RWPE1 (cell line): ENCODE measurements at regions not wholly inside any gene's neighbourhood (a gene's known extent, or its start where the extent isn't known, plus 50 kb on each side); places are given as distances from the start of the nearest gene placed in this dataset.

Source experiments
- CTCF ChIA-PET: fragments of 350-600 bp; sonication (Branson Sonifier 250); formaldehyde crosslinking; extraction: SDS; loops from one replicate; lab custom pipeline; 2021; lab: Yijun Ruan, JAX
- POLR2A ChIA-PET: fragments of 400-600 bp; formaldehyde crosslinking; extraction: SDS; loops from one replicate; lab custom pipeline; 2020; ENCODE audit warnings: antibody characterized with exemption; ENCODE audit not compliant: low non-redundant PET; lab: Yijun Ruan, JAX
- DNase-seq: peaks from one replicate; pipeline ENCODE4 v3.0.0; 2012; ENCODE audit warnings: low spot score
- H3K27ac ChIP-seq: fragments of 450-650 bp; 2 replicates; pipeline ENCODE4 v1.5.1; 2017
- TF ChIP-seq, protein P1 (sequence below): fragments of 450-650 bp; conservative IDR thresholded peaks from 2 replicates; pipeline ENCODE4 v1.5.1; 2017; ENCODE audit warnings: low read depth, mild to moderate bottlenecking

DNA sequence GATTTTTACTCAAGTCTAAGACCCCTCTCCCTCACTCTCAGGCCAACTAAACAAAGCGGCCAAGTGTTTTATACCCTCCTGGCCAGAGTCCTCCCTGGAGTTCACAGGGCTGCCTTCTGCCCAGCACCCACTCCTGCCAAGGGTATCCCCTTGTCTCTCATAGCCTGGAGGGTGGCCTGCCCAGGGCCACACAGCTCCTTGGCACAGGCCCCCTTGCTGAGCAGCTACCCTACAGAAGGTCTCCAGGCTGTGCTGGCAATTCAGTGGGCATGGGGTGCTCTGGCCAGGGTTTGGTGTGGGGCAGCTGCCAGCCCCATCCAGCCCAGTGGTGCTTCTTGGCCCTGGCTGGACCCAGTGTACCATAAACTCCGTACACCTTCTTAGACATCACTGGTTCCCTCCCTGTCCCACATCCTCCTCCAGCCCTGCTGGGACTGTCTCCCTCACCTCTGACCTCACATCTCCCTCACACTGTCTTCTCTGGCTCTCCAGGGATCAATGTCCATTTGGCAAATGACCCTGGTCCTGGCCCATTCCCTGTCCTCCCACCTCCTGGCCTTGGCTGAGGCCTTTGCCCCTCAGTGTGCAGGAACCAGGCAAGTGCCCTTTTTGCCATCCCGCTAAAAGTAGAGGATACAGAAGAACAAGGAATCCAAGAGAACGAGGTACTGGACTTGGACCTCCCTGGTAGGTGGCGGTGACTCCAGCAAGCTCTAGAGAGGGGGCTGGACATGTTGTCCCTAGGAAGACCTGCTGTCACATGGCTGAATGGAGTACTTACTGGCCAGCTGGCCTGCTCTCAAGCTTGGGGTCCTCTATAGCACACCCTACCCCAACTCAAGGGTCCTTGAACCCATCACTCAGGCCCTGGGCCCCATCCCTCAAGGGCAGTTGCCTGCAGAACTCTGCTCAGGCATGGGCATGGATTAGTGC is 50.0 kb upstream of the TRPM1 start:
- POLR2A ChIA-PET, result no interaction called here
- DNase-seq, result no peak
- H3K27ac ChIP-seq, result peak overlapping the region; percentile 19; the same call in 1 of the 2 replicates
- TF ChIP-seq, protein P1, sequence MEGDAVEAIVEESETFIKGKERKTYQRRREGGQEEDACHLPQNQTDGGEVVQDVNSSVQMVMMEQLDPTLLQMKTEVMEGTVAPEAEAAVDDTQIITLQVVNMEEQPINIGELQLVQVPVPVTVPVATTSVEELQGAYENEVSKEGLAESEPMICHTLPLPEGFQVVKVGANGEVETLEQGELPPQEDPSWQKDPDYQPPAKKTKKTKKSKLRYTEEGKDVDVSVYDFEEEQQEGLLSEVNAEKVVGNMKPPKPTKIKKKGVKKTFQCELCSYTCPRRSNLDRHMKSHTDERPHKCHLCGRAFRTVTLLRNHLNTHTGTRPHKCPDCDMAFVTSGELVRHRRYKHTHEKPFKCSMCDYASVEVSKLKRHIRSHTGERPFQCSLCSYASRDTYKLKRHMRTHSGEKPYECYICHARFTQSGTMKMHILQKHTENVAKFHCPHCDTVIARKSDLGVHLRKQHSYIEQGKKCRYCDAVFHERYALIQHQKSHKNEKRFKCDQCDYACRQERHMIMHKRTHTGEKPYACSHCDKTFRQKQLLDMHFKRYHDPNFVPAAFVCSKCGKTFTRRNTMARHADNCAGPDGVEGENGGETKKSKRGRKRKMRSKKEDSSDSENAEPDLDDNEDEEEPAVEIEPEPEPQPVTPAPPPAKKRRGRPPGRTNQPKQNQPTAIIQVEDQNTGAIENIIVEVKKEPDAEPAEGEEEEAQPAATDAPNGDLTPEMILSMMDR, result no peak
- CTCF ChIA-PET, result interaction anchor here (1.0 kb wide), 1 partner anchor 22 kb away, joined by 3 read pairs; no protein-coding TSS in a partner anchor

GRCh38 chr15:31153531-31153930 is 52.0 kb upstream of the TRPM1 start:
- ChIA-PET POLR2A (no interaction called here), CTCF (interaction anchor here (0.9 kb wide), 1 partner anchor 24 kb away, joined by 3 read pairs; no protein-coding TSS in a partner anchor)
- DNase-seq, result no peak

GRCh38 chr15:31155151-31155550 is 53.6 kb upstream of the TRPM1 start:
- DNase-seq, result no peak
- H3K27ac ChIP-seq, result no peak overlapping the region
- CTCF ChIA-PET, result interaction anchor here (0.7 kb wide), 1 partner anchor 207 kb away, joined by 5 read pairs; no protein-coding TSS in a partner anchor
- TF ChIP-seq, protein P1, result no peak
- POLR2A ChIA-PET, result no interaction called here

More at GRCh38 chr15:31153531-31153930, 52.0 kb upstream of the TRPM1 start:
- H3K27ac ChIP-seq, result no peak overlapping the region
- TF ChIP-seq, protein P1, result no peak

DNA sequence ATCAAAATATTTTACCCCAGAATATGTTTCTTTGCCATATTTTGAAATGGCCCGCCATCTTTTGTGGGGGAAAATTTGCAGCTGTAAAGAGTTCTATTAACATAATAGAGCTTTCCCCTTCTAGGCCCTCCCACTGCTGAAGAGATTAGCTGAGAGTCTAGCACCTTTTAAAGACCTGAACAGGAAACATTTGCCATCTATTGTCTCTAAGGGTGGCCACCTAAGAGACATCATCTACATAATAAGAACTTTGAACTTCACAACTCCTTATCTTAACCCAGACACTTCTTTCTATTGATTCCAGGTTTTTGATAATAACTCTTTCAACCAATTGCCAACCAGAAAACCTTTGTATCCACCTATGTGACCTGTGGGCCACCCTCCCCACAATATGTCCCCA is 54.7 kb upstream of the TRPM1 start:
- ChIA-PET POLR2A (no interaction called here), CTCF (no interaction called here)
- TF ChIP-seq, protein P1, result no peak
- no peak for DNase-seq
- H3K27ac ChIP-seq, result no peak overlapping the region

- DNase-seq, result no peak
- ChIA-PET POLR2A (no interaction called here), CTCF (interaction anchor here (0.6 kb wide), 1 partner anchor 238 kb away, joined by 3 read pairs; no protein-coding TSS in a partner anchor)
- TF ChIP-seq, protein P1, result no peak
- H3K27ac ChIP-seq, result no peak overlapping the region
These were observed 55.3 kb upstream of the TRPM1 start for GRCh38 chr15:31156808-31157207.

- no peak for DNase-seq
- H3K27ac ChIP-seq, result no peak overlapping the region
- ChIA-PET POLR2A (no interaction called here), CTCF (interaction anchor here (0.6 kb wide), 1 partner anchor 239 kb away, joined by 3 read pairs; no protein-coding TSS in a partner anchor)
- TF ChIP-seq, protein P1, result no peak
These were observed 56.1 kb upstream of the TRPM1 start for GRCh38 chr15:31157644-31158069.
